HG03039 (cell line): ENCODE measurements at regions not wholly inside any gene's neighbourhood (a gene's known extent, or its start where the extent isn't known, plus 50 kb on each side); places are given as distances from the start of the nearest gene placed in this dataset.

Source experiments
- ATAC-seq: cut with Tn5 transposase; IDR thresholded peaks from one replicate; pipeline ENCODE4 v1.9.1; 2021; ENCODE audit warnings: mild to moderate bottlenecking, moderate library complexity; ENCODE audit not compliant: unreplicated experiment

- ATAC-seq: no peak
These were observed 651.0 kb upstream of the RORB start for GRCh38 chr9:73845954-73846690.

GRCh38 chr9:73847536-73847935, 649.6 kb upstream of the RORB start:
- no peak for ATAC-seq

- ATAC-seq: no peak
These were observed 643.6 kb upstream of the RORB start for GRCh38 chr9:73853549-73853948.

- ATAC-seq: no peak
These were observed 641.9 kb upstream of the RORB start for GRCh38 chr9:73855206-73855605.

- no peak for ATAC-seq
These were observed 633.2 kb upstream of the RORB start for GRCh38 chr9:73863924-73864323.

- no peak for ATAC-seq
These were observed 630.7 kb upstream of the RORB start for GRCh38 chr9:73866451-73866850.

GRCh38 chr9:73869264-73869663, 627.9 kb upstream of the RORB start:
- ATAC-seq: peak; percentile 100

GRCh38 chr9:73871636-73872035, 625.5 kb upstream of the RORB start:
- no peak for ATAC-seq

GRCh38 chr9:73872701-73873100, 624.4 kb upstream of the RORB start:
- ATAC-seq: no peak

GRCh38 chr9:73880101-73880500, 617.0 kb upstream of the RORB start:
- no peak for ATAC-seq

GRCh38 chr9:73889023-73889422, 608.1 kb upstream of the RORB start:
- ATAC-seq: no peak

- no peak for ATAC-seq
These were observed 606.4 kb upstream of the RORB start for GRCh38 chr9:73890685-73891277.

GRCh38 chr9:73892335-73892734, 604.8 kb upstream of the RORB start:
- ATAC-seq: no peak

- no peak for ATAC-seq
These were observed 603.9 kb upstream of the RORB start for GRCh38 chr9:73893230-73893629.

GRCh38 chr9:73896061-73896460, 601.1 kb upstream of the RORB start:
- ATAC-seq: no peak

GRCh38 chr9:73906671-73907070, 590.5 kb upstream of the RORB start:
- no peak for ATAC-seq

- no peak for ATAC-seq
These were observed 585.3 kb upstream of the RORB start for GRCh38 chr9:73911804-73912203.

- ATAC-seq: no peak
These were observed 581.0 kb upstream of the RORB start for GRCh38 chr9:73916016-73916673.

- ATAC-seq: no peak
These were observed 577.4 kb upstream of the RORB start for GRCh38 chr9:73919712-73920111.

GRCh38 chr9:73923796-73924195, 573.3 kb upstream of the RORB start:
- ATAC-seq: no peak

GRCh38 chr9:73951147-73951546, 546.0 kb upstream of the RORB start:
- no peak for ATAC-seq

GRCh38 chr9:73962792-73963191, 534.3 kb upstream of the RORB start:
- ATAC-seq: no peak
